ENCODE measurements at regions not wholly inside any gene's neighbourhood (a gene's known extent, or its start where the extent isn't known, plus 50 kb on each side); places are given as distances from the start of the nearest gene placed in this dataset.

GRCh38 chr7:155992107-155992506 lies 179.8 kb upstream of the SHH start:
- ATAC-seq = no peak
- Histone ChIP-seq H3K27ac (no peak overlapping the region), H3K4me1 (no peaks in the 10 kb centered on the region), H3K4me3 (no peak overlapping the region), H3K36me3 (no peaks in the 10 kb centered on the region), H3K9me3 (no peaks in the 10 kb centered on the region), H3K27me3 (ENCODE audit: low read depth) (no peaks in the 10 kb centered on the region)
- TF ChIP-seq, protein P1, sequence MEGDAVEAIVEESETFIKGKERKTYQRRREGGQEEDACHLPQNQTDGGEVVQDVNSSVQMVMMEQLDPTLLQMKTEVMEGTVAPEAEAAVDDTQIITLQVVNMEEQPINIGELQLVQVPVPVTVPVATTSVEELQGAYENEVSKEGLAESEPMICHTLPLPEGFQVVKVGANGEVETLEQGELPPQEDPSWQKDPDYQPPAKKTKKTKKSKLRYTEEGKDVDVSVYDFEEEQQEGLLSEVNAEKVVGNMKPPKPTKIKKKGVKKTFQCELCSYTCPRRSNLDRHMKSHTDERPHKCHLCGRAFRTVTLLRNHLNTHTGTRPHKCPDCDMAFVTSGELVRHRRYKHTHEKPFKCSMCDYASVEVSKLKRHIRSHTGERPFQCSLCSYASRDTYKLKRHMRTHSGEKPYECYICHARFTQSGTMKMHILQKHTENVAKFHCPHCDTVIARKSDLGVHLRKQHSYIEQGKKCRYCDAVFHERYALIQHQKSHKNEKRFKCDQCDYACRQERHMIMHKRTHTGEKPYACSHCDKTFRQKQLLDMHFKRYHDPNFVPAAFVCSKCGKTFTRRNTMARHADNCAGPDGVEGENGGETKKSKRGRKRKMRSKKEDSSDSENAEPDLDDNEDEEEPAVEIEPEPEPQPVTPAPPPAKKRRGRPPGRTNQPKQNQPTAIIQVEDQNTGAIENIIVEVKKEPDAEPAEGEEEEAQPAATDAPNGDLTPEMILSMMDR (IDR thresholded peaks at IDR 0.05) = no peak
- intact Hi-C loops (cut with DNase I) = no loop called here
- DNase-seq = no peak

DNA sequence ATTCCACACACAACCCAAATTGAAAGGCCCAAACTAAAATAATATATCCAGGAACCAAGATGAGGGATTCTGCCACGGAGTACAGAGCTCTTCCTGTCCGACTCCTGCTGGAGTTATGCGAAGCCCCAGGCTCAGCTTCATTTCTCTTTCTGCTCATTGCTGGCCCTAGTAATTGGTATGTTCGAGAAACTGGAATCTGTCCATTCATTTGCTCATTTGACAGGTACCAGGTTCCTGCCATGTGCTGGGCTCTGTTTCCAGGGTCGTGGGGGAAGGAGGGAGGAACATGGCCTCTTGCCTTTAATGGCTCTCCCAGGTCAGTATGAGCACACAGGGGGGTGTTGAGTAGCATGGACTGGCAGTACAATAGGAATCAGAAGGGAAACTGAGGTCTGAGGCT lies 179.2 kb upstream of the SHH start:
- Histone ChIP-seq H3K4me3 (no peak overlapping the region), H3K4me1 (no peaks in the 10 kb centered on the region), H3K36me3 (no peaks in the 10 kb centered on the region), H3K27me3 (ENCODE audit: low read depth) (no peaks in the 10 kb centered on the region), H3K27ac (no peak overlapping the region), H3K9me3 (no peaks in the 10 kb centered on the region)
- TF ChIP-seq, protein P1 (IDR thresholded peaks at IDR 0.05) = no peak
- intact Hi-C loops (cut with DNase I) = no loop called here
- DNase-seq (no peak), ATAC-seq (no peak)

DNA sequence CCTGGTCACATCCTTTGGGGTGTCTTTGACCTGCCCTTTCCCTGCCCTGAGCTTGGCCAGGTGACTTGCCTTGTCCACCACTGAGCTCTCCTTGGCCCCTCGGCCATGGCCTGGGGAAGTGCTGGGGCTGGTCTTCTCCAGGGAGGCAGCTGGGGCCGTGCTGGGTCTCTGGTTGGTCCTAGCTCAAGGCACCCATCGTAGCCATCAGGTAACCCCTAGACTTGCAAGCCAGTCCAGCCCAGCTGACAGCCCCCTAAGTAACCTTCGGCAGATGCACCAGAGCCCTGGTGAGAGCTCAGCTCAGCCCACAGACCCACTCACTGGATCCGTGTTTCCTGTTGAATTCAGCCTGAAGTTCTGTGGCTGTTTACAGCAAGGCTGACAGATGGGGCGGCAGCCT lies 176.2 kb upstream of the SHH start:
- DNase-seq (no peak), ATAC-seq (no peak)
- no peak overlapping the region for H3K27ac ChIP-seq
- no peaks in the 10 kb centered on the region for H3K4me1 ChIP-seq
- no peaks in the 10 kb centered on the region for H3K9me3 ChIP-seq
- H3K27me3 ChIP-seq (ENCODE audit: low read depth) = no peaks in the 10 kb centered on the region
- no peaks in the 10 kb centered on the region for H3K36me3 ChIP-seq
- intact Hi-C loops (cut with DNase I) = no loop called here
- TF ChIP-seq, protein P1 (IDR thresholded peaks at IDR 0.05) = no peak
- H3K4me3 ChIP-seq = no peak overlapping the region

GRCh38 chr7:155987681-155988235 lies 175.5 kb upstream of the SHH start:
- no peak overlapping the region for H3K27ac ChIP-seq
- intact Hi-C loops (cut with DNase I) = no loop called here
- H3K4me3 ChIP-seq = no peak overlapping the region
- TF ChIP-seq, protein P1 (IDR thresholded peaks at IDR 0.05) = no peak
- no peaks in the 10 kb centered on the region for H3K4me1 ChIP-seq
- DNase-seq (no peak), ATAC-seq (no peak)
- H3K27me3 ChIP-seq (ENCODE audit: low read depth) = no peaks in the 10 kb centered on the region
- H3K36me3 ChIP-seq = no peaks in the 10 kb centered on the region
- H3K9me3 ChIP-seq = no peaks in the 10 kb centered on the region

DNA sequence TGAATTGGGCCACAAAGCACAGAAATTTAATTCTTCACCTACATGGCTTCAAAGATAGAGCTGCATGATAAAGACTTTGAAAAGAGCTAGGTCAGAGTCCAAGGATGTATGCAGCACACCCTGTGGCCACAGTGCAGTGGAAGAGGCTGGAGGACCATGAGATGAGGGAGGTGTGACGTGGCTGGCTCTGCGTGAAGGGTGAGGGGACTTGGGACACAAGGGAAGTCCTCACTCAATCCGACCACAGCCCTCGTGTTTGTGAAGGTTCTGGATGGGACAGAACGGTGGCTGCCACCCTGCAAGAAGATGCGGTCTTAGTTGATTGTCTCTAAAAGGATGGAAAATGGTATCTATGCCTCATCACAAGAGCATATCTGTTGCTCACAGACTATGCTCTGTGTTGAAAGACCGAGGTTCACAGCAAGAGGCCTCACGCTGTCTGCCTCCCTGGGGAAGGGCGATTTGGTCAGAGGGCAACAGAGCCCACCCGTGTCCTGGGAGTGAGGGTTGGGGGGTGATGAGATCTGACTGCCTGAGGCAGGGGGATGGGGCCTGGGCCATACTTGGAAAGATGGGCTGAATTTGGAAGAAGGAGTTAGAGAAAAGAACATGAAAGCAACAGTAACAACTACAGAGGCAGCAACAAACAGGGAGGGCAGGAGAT lies 174.4 kb upstream of the SHH start:
- TF ChIP-seq, protein P1 (IDR thresholded peaks at IDR 0.05) = no peak
- H3K4me1 ChIP-seq = no peaks in the 10 kb centered on the region
- no peak overlapping the region for H3K27ac ChIP-seq
- no peaks in the 10 kb centered on the region for H3K36me3 ChIP-seq
- intact Hi-C loops (cut with DNase I) = no loop called here
- ATAC-seq = no peak
- H3K9me3 ChIP-seq = no peaks in the 10 kb centered on the region
- no peak overlapping the region for H3K4me3 ChIP-seq
- DNase-seq = no peak
- no peaks in the 10 kb centered on the region for H3K27me3 ChIP-seq (ENCODE audit: low read depth)

All from lower lobe of right lung (tissue), 2 donors.